Epithelial cell of proximal tubule (primary cell): ENCODE measurements at regions not wholly inside any gene's neighbourhood (a gene's known extent, or its start where the extent isn't known, plus 50 kb on each side); places are given as distances from the start of the nearest gene placed in this dataset.

Experiments
- DNase-seq: peaks from one replicate; pipeline ENCODE4 v3.0.0-alpha.2; 2011; ENCODE audit warnings: low read depth
- H3K4me3 ChIP-seq: 2 replicates; pipeline ENCODE4 v1.5.1; 2011; ENCODE audit warnings: low read depth, mild to moderate bottlenecking, low read length
- TF ChIP-seq, protein P1 (sequence below): conservative IDR thresholded peaks from 2 replicates; pipeline ENCODE4 v1.5.1; 2012; ENCODE audit warnings: low read depth, mild to moderate bottlenecking, low read length

DNA sequence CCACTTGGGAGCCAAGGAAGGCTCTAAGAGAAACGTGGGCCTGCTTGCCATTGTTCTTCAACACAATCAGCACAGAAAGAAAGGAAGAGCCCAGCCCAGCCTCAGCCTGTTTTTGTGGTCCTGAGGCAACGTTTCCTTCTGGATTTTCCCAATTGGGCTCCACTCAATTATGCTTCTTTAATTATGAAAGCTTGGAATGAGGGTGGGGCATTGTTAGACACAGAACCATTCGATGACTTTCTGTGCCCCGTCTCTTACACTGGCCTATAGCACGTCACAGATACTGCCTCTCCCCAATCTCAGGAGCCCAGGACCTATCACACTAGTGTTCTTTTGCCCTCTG lies 207.4 kb downstream of the ZFP36L2 start:
- TF ChIP-seq, protein P1, sequence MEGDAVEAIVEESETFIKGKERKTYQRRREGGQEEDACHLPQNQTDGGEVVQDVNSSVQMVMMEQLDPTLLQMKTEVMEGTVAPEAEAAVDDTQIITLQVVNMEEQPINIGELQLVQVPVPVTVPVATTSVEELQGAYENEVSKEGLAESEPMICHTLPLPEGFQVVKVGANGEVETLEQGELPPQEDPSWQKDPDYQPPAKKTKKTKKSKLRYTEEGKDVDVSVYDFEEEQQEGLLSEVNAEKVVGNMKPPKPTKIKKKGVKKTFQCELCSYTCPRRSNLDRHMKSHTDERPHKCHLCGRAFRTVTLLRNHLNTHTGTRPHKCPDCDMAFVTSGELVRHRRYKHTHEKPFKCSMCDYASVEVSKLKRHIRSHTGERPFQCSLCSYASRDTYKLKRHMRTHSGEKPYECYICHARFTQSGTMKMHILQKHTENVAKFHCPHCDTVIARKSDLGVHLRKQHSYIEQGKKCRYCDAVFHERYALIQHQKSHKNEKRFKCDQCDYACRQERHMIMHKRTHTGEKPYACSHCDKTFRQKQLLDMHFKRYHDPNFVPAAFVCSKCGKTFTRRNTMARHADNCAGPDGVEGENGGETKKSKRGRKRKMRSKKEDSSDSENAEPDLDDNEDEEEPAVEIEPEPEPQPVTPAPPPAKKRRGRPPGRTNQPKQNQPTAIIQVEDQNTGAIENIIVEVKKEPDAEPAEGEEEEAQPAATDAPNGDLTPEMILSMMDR = no peak
- H3K4me3 ChIP-seq = no peak overlapping the region
- DNase-seq = no peak

DNA sequence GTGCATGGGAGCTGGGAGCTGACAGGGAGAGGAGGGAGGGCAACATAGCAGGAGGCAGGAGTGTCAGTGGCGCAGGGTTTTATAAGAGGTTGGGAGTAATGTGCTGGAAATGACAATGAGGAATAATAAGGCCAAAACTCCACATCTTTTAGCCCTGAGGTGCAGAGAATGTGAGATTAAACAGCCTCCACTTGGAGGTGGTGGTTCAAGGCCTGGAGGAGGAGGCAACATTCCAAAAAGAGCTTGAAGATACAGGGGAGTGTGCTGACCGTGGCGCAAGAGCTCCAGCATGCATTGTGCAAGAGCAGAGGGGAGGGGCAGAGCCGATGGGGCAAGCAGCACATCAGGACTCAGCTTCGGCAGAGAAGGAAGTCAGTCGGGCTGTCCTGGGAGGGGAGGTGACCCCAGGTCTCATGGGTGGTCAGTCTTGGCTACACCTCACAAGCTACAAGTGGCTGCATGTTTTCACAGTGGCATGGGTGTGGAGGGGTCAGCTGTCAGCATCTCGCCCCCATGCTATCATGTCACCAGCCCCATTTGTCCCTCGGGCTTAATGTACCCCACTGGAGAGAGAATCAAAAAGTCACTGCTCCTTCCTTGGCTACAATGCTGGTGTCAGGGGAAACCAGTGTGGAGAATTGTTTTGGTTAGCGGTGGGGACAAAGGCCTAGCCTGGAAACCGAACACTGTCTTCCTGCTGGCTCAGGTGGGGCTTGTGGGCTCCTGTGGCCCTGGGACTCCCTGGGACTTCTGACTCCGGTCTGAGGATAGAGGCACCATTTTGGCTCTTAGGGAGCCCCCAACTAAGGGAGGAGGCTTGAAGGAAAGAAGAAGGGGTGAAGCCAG lies 208.0 kb downstream of the ZFP36L2 start:
- DNase-seq = peak; percentile 39
- no peak overlapping the region for H3K4me3 ChIP-seq
- TF ChIP-seq, protein P1 = no peak

DNA sequence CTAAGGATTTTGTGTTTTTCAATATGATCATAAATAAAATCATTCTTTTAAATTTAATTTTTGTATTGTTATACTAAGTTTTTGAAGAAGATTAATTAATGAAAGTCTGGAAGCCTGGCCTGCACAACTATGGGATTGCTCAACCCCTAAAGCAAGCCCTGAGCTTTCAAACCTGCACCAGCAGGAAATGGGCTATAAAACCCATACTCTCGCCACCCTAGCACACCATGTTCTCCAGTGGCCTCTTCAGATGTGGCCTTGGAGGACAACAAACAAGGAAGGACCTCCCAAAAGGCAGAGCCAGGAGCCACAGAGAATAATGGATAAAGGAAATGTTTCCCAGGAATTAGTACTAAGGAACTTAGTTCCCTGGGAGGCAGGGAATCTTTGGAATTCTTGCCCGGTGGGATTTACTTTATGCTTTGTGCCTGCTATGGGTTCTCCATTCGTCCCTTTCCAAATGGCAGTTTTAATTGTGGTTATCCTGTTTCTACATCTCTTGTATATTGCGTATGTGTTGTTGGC lies 212.5 kb downstream of the ZFP36L2 start:
- TF ChIP-seq, protein P1 = no peak
- no peak for DNase-seq
- no peak overlapping the region for H3K4me3 ChIP-seq

DNA sequence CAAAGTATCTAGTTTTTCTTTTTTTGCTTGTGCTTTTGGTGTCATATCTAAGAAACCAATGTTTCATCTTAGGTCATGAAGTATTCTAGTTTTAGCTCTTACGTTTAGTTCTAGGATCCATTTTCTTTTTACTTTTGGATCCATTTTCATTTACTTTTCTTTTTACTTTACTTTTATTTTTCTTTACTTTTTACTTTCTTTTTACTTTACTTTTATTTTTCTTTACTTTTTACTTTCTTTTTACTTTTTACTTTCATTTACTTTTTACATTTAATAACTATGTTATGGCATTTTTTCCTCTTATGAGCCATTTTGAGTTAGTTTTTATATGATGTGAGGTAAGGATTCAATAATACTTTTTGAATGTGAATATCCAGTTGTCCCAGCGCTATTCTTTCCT lies 213.4 kb downstream of the ZFP36L2 start:
- DNase-seq = no peak
- TF ChIP-seq, protein P1 = no peak
- no peak overlapping the region for H3K4me3 ChIP-seq

DNA sequence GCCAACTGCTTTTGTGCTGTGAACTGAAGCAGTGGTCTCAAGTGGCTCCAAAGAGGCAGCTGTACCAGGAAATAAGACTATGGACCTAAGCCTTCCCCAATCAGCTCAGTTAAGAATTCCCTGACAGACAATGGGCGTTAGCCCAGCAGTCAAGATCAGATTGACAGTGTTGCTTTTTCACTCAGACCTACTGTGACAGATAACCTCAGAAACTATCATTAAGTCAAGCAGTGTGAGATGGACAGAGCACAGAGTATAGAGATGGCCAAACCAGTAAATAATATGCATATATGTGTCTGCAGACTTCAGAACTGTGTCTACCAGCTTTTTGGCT lies 215.3 kb downstream of the ZFP36L2 start:
- TF ChIP-seq, protein P1 = no peak
- no peak for DNase-seq
- H3K4me3 ChIP-seq = no peak overlapping the region

DNA sequence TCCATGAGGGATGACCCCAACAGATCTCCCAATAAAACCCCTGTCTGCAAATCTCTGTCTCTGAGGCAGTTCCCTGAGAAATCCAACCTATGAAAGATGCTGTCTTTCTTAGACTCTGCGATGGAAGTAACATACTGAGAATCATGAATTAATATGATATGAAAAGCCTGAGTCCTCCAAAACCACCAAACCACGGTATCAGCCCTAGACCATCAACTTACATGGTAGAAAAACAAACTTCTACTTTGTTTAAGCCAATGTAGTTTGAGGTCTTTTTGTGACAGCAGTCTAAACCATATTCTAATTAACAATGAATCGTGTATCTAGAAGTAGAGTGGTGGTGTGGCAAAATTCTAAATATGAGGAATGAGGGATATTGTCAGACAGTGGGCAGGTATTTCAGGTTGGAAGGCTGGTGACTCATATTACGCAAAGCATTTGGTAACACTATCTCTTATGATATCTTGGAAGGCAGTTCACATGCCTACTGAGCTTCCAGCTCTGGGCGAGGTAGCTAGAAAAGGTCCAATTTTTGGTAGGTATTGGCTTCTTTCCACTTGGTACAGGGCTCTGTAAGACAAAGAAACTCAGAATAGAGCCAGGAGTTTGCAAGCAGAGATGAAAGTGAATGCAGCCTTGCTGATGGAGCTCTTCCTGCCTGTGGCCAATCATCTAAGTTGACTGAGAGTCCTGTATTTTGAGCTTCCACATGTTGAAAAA lies 215.8 kb downstream of the ZFP36L2 start:
- DNase-seq = no peak
- no peak overlapping the region for H3K4me3 ChIP-seq
- TF ChIP-seq, protein P1 = no peak
